ENCODE measurements at regions not wholly inside any gene's neighbourhood (a gene's known extent, or its start where the extent isn't known, plus 50 kb on each side); places are given as distances from the start of the nearest gene placed in this dataset.
A peak's percentile ranks its signal among the peaks of the same experiment; 100 is the strongest.
"Not testable (repeated sequence)": the region's sequence is repeated elsewhere in the genome, so short reads cannot be mapped to it uniquely, and the experiment has no call there.

- DNase-seq, result no peak
These were observed 394.9 kb downstream of the DLEU7 start for GRCh38 chr13:50448535-50448998.

- no peak for DNase-seq
These were observed 394.0 kb downstream of the DLEU7 start for GRCh38 chr13:50449465-50449864.

- no peak for DNase-seq
These were observed 393.2 kb downstream of the DLEU7 start for GRCh38 chr13:50450279-50450678.

- no peak for DNase-seq
These were observed 391.9 kb downstream of the DLEU7 start for GRCh38 chr13:50451609-50452008.

GRCh38 chr13:50452028-50452427 is 391.5 kb downstream of the DLEU7 start:
- DNase-seq, result no peak

GRCh38 chr13:50452756-50453155 is 390.7 kb downstream of the DLEU7 start:
- DNase-seq, result no peak

- no peak for DNase-seq
These were observed 390.3 kb downstream of the DLEU7 start for GRCh38 chr13:50453188-50453587.

GRCh38 chr13:50456111-50456510 is 387.4 kb downstream of the DLEU7 start:
- peak in 2 of 56 donors; percentile 1 to 3 for DNase-seq

- no peak for DNase-seq
These were observed 385.8 kb downstream of the DLEU7 start for GRCh38 chr13:50457415-50458393.

- no peak for DNase-seq
These were observed 384.4 kb downstream of the DLEU7 start for GRCh38 chr13:50459046-50459445.

GRCh38 chr13:50459658-50460057 is 383.8 kb downstream of the DLEU7 start:
- DNase-seq, result no peak

GRCh38 chr13:50460358-50460757 is 383.1 kb downstream of the DLEU7 start:
- no peak for DNase-seq

- no peak for DNase-seq
These were observed 382.3 kb downstream of the DLEU7 start for GRCh38 chr13:50461189-50461588.

GRCh38 chr13:50463719-50464118 is 379.8 kb downstream of the DLEU7 start:
- DNase-seq, result no peak

GRCh38 chr13:50464349-50465251 is 378.9 kb downstream of the DLEU7 start:
- no peak for DNase-seq

GRCh38 chr13:50466456-50466855 is 377.0 kb downstream of the DLEU7 start:
- DNase-seq, result no peak

- DNase-seq, result no peak
These were observed 376.1 kb downstream of the DLEU7 start for GRCh38 chr13:50467156-50468110.

GRCh38 chr13:50468849-50469669 is 374.4 kb downstream of the DLEU7 start:
- peak in 1 of 56 donors; percentile 15 for DNase-seq

GRCh38 chr13:50473050-50473449 is 370.4 kb downstream of the DLEU7 start:
- not testable (repeated sequence) for DNase-seq
